GM12878 (cell line): ENCODE measurements at regions not wholly inside any gene's neighbourhood (a gene's known extent, or its start where the extent isn't known, plus 50 kb on each side); places are given as distances from the start of the nearest gene placed in this dataset.

Source experiments
- ATAC-seq: fragments of 200-7000 bp; cut with Tn5 transposase; 3 replicates; pipeline ENCODE4 v1.9.1; 2020; ENCODE audit warnings: mild to moderate bottlenecking, moderate library complexity
- BruUV-seq: library from RNA; stranded (reverse); fragments of 400-500 nt; replicated peaks from 2 replicates; lab custom pipeline; 2021; lab: Mats Ljungman, UMichigan
- CTCF ChIA-PET: fragments of 300-600 bp; sonication (Branson Sonifier 250); formaldehyde crosslinking; extraction: SDS; loops from one replicate; lab custom pipeline; 2021; ENCODE audit warnings: inconsistent platforms; lab: Yijun Ruan, JAX
- POLR2A ChIA-PET: fragments of 350-600 bp; formaldehyde crosslinking; extraction: SDS; loops from one replicate; lab custom pipeline; 2021; ENCODE audit warnings: inconsistent platforms; lab: Charles Lee
- RAD21 ChIA-PET: fragments of 300-600 bp; sonication (Branson Sonifier 250); formaldehyde crosslinking; loops from one replicate; lab custom pipeline; 2023; ENCODE audit warnings: antibody characterized with exemption; ENCODE audit not compliant: unreplicated experiment; lab: Charles Lee
- SMC1A ChIA-PET: fragments of 300-600 bp; sonication (Branson Sonifier 250); formaldehyde crosslinking; loops from one replicate; lab custom pipeline; 2023; ENCODE audit not compliant: unreplicated experiment, uncharacterized antibody; lab: Charles Lee
- DNase-seq: peaks from one replicate; pipeline ENCODE4 v3.0.0-alpha.2; 2011; ENCODE audit warnings: low read depth, low spot score
- FAIRE-seq: peaks from 3 replicates; lab custom pipeline; 2011; peaks lifted over from hg19 to GRCh38; lab: Jason Lieb, UNC
- H2AFZ ChIP-seq: 2 replicates; pipeline ENCODE4 v1.6.0; 2011; ENCODE audit warnings: low read depth, low read length, control low read depth; ENCODE audit not compliant: control insufficient read depth
- H3K27ac ChIP-seq: 2 replicates; pipeline ENCODE4 v1.5.1; 2011; ENCODE audit warnings: control low read depth; ENCODE audit not compliant: control insufficient read depth, insufficient read depth
- H3K27me3 ChIP-seq, 2 experiments: replicated peaks in 1 of 2; 2 replicates each; pipeline versions ENCODE4 v1.6.0 to v1.6.1; 2011; ENCODE audit warnings: low read length in 1 of 2; ENCODE audit not compliant: control insufficient read depth in 2 of 2, insufficient read depth in 2 of 2
- H3K36me3 ChIP-seq, 2 experiments: 2 replicates each; pipeline ENCODE4 v1.5.1; 2011; ENCODE audit warnings: low read length in 1 of 2; ENCODE audit not compliant: control insufficient read depth in 2 of 2, insufficient read depth in 2 of 2
- H3K4me1 ChIP-seq: 2 replicates; pipeline ENCODE4 v1.6.1; 2011; ENCODE audit warnings: mild to moderate bottlenecking, low read length, moderate library complexity, mixed read lengths; ENCODE audit not compliant: control insufficient read depth, insufficient read depth
- H3K4me2 ChIP-seq: 2 replicates; pipeline ENCODE4 v1.6.0; 2011; ENCODE audit warnings: control low read depth; ENCODE audit not compliant: control insufficient read depth, insufficient read depth
- H3K4me3 ChIP-seq: fragments of 200-600 bp; sonication (generic); 2 replicates; pipeline ENCODE4 v1.5.1; 2016
- H3K79me2 ChIP-seq: 2 replicates; pipeline ENCODE4 v1.6.0; 2011; ENCODE audit warnings: low read length; ENCODE audit not compliant: control insufficient read depth, insufficient read depth
- H3K9ac ChIP-seq: 2 replicates; pipeline ENCODE4 v1.8.0; 2011; ENCODE audit warnings: low read length, control low read depth, mixed read lengths; ENCODE audit not compliant: control insufficient read depth, insufficient read depth
- H3K9me3 ChIP-seq: replicated peaks from 3 replicates; pipeline ENCODE4 v1.5.1; 2011; ENCODE audit warnings: mild to moderate bottlenecking, low read length; ENCODE audit not compliant: control insufficient read depth, insufficient read depth
- H4K20me1 ChIP-seq: 2 replicates; pipeline ENCODE4 v1.6.0; 2011; ENCODE audit not compliant: control insufficient read depth, insufficient read depth
- IRF3 ChIP-seq: fragments of 450-650 bp; IDR thresholded peaks from 2 replicates; pipeline ENCODE4 v1.6.1; 2014; ENCODE audit warnings: mild to moderate bottlenecking
- NFIC ChIP-seq: IDR thresholded peaks from 2 replicates; pipeline ENCODE4 v1.6.1; 2012; ENCODE audit warnings: low read depth, mild to moderate bottlenecking, inconsistent platforms, low read length, moderate library complexity
- SIX5 ChIP-seq: IDR thresholded peaks from 2 replicates; pipeline ENCODE4 v1.6.1; 2011; ENCODE audit warnings: mild to moderate bottlenecking, low read depth, low read length, moderate library complexity; ENCODE audit not compliant: severe bottlenecking
- SMAD1 ChIP-seq: fragments of 450-650 bp; IDR thresholded peaks from 2 replicates; pipeline ENCODE4 v1.6.1; 2018; ENCODE audit warnings: mild to moderate bottlenecking, low read depth; ENCODE audit not compliant: partially characterized antibody
- TBL1XR1 ChIP-seq: IDR thresholded peaks from 2 replicates; pipeline ENCODE4 v1.6.1; 2012; ENCODE audit warnings: low read depth, low read length, improper control_type of control experiment
- USF2 ChIP-seq: IDR thresholded peaks from 2 replicates; pipeline ENCODE4 v1.6.1; 2011; ENCODE audit warnings: low read depth, low read length, improper control_type of control experiment, borderline replicate concordance
- WRNIP1 ChIP-seq: IDR thresholded peaks from 2 replicates; pipeline ENCODE4 v1.6.1; 2011; ENCODE audit warnings: low read depth, low read length, improper control_type of control experiment, borderline replicate concordance
- WGBS: methylation state at CpG from one replicate; pipeline ENCODE4 v1.1.6; 2016; ENCODE audit warnings: low lambda C conversion rate; ENCODE audit not compliant: insufficient replicate concordance, insufficient coverage; ENCODE audit errors: missing lambda C conversion rate; 5-methylcytosine and 5-hydroxymethylcytosine counted together
- in situ Hi-C: fragments of 300-500 bp; cut with MboI; formaldehyde crosslinking; loops from 9 replicates; pipeline ENCODE4 v1.14.3; 2018; ENCODE audit warnings: mixed read lengths
- intact Hi-C: fragments of 100-400 bp; cut with micrococcal nuclease; formaldehyde crosslinking; loops from one replicate; pipeline ENCODE4 v1.14.2; 2022; ENCODE audit not compliant: unreplicated experiment

GRCh38 chr6:141361559-141361958, 771.2 kb upstream of the GJE1 start:
- Histone ChIP-seq H3K4me1 (no peaks in the 10 kb centered on the region), H3K4me2 (no peak overlapping the region), H3K36me3 (no peaks in the 10 kb centered on the region), H3K9me3 (no peaks in the 10 kb centered on the region), H4K20me1 (no peaks in the 10 kb centered on the region), H3K79me2 (no peaks in the 10 kb centered on the region), H2AFZ (no peak overlapping the region), H3K27me3 (no peaks in the 10 kb centered on the region), H3K4me3 (no peak overlapping the region), H3K27ac (no peak overlapping the region), H3K9ac (no peak overlapping the region)
- DNase-seq (no peak), ATAC-seq (no peak), FAIRE-seq (no peak)
- ChIA-PET POLR2A (no interaction called here), CTCF (interaction anchor here (1.0 to 1.5 kb wide), 3 partner anchors 9 to 64 kb away, joined by 3 read pairs; no protein-coding TSS in a partner anchor), RAD21 (interaction anchor here (1.5 kb wide), 1 partner anchor 44 kb away, joined by 3 read pairs; no protein-coding TSS in a partner anchor)
- in situ Hi-C loops, result no loop called here
- BruUV-seq, result no TSS peak
- WGBS, result 5% methylated on average over 1 of the region's 1 CpG
- intact Hi-C loops, result no loop called here
- TF ChIP-seq NFIC (no peak), SIX5 (no peak), SMAD1 (no peak), USF2 (no peak), TBL1XR1 (no peak), IRF3 (no peak), WRNIP1 (no peak)
- TF ChIP-seq, all 136 proteins: peak for 0
- SMC1A ChIA-PET, result interaction anchor here (1.8 kb wide), 1 partner anchor 15 kb away, joined by 8 read pairs; no protein-coding TSS in a partner anchor
